NT2/D1 (cell line): ENCODE measurements at regions not wholly inside any gene's neighbourhood (a gene's known extent, or its start where the extent isn't known, plus 50 kb on each side); places are given as distances from the start of the nearest gene placed in this dataset.

ENCODE experiments used
- SUZ12 ChIP-seq: IDR thresholded peaks from 2 replicates; pipeline ENCODE4 v1.6.1; 2011; ENCODE audit not compliant: insufficient read length, insufficient read depth; ENCODE audit errors: extremely low read depth
- YY1 ChIP-seq: IDR thresholded peaks from 2 replicates; pipeline ENCODE4 v1.6.1; 2011; ENCODE audit not compliant: insufficient read length, insufficient read depth

DNA sequence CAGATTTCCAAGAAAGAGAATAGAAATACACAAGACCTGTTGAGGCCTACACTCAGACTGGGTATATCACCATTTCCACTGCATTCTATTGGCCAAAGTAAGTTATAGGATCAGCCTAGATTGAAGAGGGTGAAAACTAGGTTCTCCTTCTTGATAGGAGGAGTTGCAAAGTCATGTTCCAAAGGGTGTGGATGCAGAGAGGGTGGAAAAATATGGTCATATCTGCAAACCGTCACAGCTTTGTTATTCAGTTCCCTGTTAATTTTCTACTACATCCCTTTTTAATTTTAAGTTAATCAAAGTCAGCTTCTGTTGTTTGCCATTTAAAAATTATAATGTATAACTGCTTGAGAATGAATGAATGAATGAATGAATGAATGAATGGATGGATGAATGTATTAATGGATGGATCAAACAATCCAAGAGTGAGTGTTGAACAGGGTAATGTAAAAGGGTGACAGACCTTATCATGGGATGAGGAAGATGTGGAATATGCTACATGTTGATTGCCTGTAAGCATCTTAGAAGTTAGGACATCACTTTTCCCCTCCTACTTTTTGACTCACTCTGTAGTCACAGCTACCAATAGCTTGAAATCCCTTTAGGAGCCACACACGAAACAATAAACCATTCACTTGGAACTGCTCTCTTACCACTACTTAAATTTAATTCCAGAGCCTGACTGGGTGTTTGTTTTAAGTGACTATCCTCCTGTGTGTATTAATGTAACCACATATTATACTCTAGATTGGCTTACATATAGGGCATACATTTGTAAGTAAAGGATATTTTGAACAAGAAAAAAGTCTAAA, 121.5 kb downstream of the CCDC34 start:
- TF ChIP-seq YY1 (no peak), SUZ12 (no peak)
